ENCODE measurements at regions not wholly inside any gene's neighbourhood (a gene's known extent, or its start where the extent isn't known, plus 50 kb on each side); places are given as distances from the start of the nearest gene placed in this dataset.

- no peaks in the 10 kb centered on the region for H3K4me1 ChIP-seq (ENCODE audit: control insufficient read depth in 5 of 5, insufficient read depth in 5 of 5, low read length in 5 of 5)
- DNase-seq, result no peak
- H3K36me3 ChIP-seq (ENCODE audit: control insufficient read depth in 4 of 4, insufficient read depth in 4 of 4, low read length in 4 of 4), result no peaks in the 10 kb centered on the region
- no peak overlapping the region for H3K27ac ChIP-seq (ENCODE audit: low read depth in 1 of 2, low read length in 1 of 2)
- H3K9me3 ChIP-seq (ENCODE audit: control insufficient read depth in 4 of 4, insufficient read depth in 3 of 4, low read length in 3 of 4), result no peaks in the 10 kb centered on the region
- H3K27me3 ChIP-seq (ENCODE audit: control insufficient read depth in 3 of 3, insufficient read depth in 3 of 3, low read length in 2 of 3), result peaks cover 0 to 5% (median 0%) of the 10 kb centered on the region in 3 donors
- no peak overlapping the region for H3K9ac ChIP-seq (ENCODE audit: insufficient read depth in 1 of 2, low read length in 2 of 2)
- no peak overlapping the region for H3K4me3 ChIP-seq
- no peak for ATAC-seq (ENCODE audit: insufficient read depth, low FRiP score)
- 88 to 97% methylated on average over 6 of the region's 6 CpGs for whole genome bisulfite sequencing, 2 donors
- TF ChIP-seq, protein P1, sequence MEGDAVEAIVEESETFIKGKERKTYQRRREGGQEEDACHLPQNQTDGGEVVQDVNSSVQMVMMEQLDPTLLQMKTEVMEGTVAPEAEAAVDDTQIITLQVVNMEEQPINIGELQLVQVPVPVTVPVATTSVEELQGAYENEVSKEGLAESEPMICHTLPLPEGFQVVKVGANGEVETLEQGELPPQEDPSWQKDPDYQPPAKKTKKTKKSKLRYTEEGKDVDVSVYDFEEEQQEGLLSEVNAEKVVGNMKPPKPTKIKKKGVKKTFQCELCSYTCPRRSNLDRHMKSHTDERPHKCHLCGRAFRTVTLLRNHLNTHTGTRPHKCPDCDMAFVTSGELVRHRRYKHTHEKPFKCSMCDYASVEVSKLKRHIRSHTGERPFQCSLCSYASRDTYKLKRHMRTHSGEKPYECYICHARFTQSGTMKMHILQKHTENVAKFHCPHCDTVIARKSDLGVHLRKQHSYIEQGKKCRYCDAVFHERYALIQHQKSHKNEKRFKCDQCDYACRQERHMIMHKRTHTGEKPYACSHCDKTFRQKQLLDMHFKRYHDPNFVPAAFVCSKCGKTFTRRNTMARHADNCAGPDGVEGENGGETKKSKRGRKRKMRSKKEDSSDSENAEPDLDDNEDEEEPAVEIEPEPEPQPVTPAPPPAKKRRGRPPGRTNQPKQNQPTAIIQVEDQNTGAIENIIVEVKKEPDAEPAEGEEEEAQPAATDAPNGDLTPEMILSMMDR (IDR thresholded peaks at IDR 0.05; ENCODE audit: control extremely low read depth, extremely low read depth), result no peak
These were observed 57.8 kb upstream of the KCNJ6 start for GRCh38 chr21:37974081-37974480.

DNA sequence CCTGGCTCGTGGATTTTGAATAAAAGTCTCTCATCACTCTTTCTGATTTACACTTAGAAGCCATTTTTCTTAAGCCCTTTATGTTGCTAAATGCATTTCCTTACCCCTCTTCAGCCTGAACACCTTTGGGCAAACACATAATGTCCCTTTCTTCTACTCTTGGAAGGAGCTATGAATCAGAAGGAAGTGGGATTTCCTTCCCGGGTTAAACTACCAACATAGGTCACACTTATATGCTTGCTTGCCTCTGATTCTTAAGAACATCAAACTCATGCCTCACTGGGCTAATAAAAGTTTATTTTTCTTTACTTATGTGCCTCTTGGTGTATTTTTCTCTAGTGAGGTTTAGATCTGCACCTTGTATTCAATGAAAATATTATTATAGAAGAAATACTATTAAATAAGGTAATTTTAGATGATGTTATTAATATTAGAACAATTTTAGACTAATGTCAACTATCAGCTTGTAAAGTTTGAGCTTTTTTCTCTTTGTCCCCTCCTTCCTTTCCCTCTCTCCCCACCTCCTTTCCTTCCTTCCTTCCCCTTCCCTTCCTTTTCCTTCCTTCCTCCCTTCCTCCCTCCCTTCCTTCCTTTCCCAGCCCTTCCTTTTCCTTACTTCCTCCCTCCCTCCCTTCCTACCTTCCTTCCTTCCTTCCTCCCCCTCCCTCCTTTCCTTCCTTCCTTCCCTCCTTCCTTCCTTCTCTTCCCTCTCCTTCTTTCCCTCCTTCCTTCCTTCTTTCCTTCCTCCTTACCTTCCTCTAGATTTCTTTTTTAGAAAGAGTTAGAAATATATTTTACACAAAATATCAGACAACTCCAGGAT is 66.5 kb upstream of the KCNJ6 start:
- TF ChIP-seq, protein P1 (IDR thresholded peaks at IDR 0.05; ENCODE audit: control extremely low read depth, extremely low read depth), result no peak
- Histone ChIP-seq H3K4me1 (ENCODE audit: control insufficient read depth in 5 of 5, insufficient read depth in 5 of 5, low read length in 5 of 5) (peaks cover 0 to 8% (median 0%) of the 10 kb centered on the region in 5 donors), H3K4me3 (no peak overlapping the region), H3K27me3 (ENCODE audit: control insufficient read depth in 3 of 3, insufficient read depth in 3 of 3, low read length in 2 of 3) (peaks cover 0 to 27% (median 5%) of the 10 kb centered on the region in 3 donors), H3K36me3 (ENCODE audit: control insufficient read depth in 4 of 4, insufficient read depth in 4 of 4, low read length in 4 of 4) (no peaks in the 10 kb centered on the region), H3K9ac (ENCODE audit: insufficient read depth in 1 of 2, low read length in 2 of 2) (no peak overlapping the region), H3K27ac (ENCODE audit: low read depth in 1 of 2, low read length in 1 of 2) (no peak overlapping the region), H3K9me3 (ENCODE audit: control insufficient read depth in 4 of 4, insufficient read depth in 3 of 4, low read length in 3 of 4) (no peaks in the 10 kb centered on the region)
- 87 to 88% methylated on average over 2 of the region's 2 CpGs for WGBS, 2 donors
- no peak for ATAC-seq (ENCODE audit: insufficient read depth, low FRiP score)
- no peak for DNase-seq

DNA sequence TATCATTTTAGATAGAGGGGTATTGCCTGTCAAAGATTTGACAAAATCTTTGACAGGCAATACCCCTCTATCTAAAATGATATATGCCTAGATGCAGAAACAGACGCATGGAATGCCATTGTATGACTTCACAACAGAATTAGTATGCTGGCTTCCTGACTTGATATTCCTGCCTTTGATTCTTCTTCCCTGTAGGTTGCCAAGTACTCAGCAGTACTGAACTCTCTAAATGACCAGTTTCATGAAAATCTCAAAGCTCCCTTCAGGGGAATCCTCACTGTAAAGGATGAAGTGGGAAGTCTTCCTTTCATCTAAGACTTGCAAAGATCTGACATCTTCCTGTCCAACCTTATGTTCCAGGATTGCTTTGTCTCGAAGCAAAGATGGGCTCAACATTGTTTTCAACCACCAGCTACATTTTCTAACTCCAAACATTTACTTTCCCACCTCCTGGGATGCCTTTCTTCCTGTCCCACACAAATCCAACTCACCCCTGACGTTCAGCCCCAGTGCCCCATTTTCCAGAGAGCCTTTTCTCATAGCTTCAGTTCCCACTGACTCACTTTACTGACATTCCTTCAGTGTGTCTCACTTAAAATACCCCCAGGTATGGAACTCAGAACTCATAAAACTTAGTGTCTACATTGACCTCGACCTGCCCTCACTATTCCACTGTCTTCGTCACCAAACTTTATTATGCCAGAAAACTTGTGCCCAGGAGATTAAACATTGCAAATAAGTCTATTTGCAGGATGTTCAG is 67.3 kb upstream of the KCNJ6 start:
- H3K27ac ChIP-seq (ENCODE audit: low read depth in 1 of 2, low read length in 1 of 2), result no peak overlapping the region
- no peaks in the 10 kb centered on the region for H3K36me3 ChIP-seq (ENCODE audit: control insufficient read depth in 4 of 4, insufficient read depth in 4 of 4, low read length in 4 of 4)
- DNase-seq (no peak), ATAC-seq (ENCODE audit: insufficient read depth, low FRiP score) (no peak)
- TF ChIP-seq, protein P1 (IDR thresholded peaks at IDR 0.05; ENCODE audit: control extremely low read depth, extremely low read depth), result no peak
- no peaks in the 10 kb centered on the region for H3K9me3 ChIP-seq (ENCODE audit: control insufficient read depth in 4 of 4, insufficient read depth in 3 of 4, low read length in 3 of 4)
- 55 to 65% methylated on average over 5 of the region's 5 CpGs for WGBS, 2 donors
- H3K4me3 ChIP-seq, result no peak overlapping the region
- H3K27me3 ChIP-seq (ENCODE audit: control insufficient read depth in 3 of 3, insufficient read depth in 3 of 3, low read length in 2 of 3), result peaks cover 0 to 27% (median 5%) of the 10 kb centered on the region in 3 donors
- H3K9ac ChIP-seq (ENCODE audit: insufficient read depth in 1 of 2, low read length in 2 of 2), result no peak overlapping the region
- H3K4me1 ChIP-seq (ENCODE audit: control insufficient read depth in 5 of 5, insufficient read depth in 5 of 5, low read length in 5 of 5), result peaks cover 0 to 8% (median 0%) of the 10 kb centered on the region in 5 donors

Measured in lung (tissue), 11 donors.